ENCODE measurements at regions not wholly inside any gene's neighbourhood (a gene's known extent, or its start where the extent isn't known, plus 50 kb on each side); places are given as distances from the start of the nearest gene placed in this dataset.

DNA sequence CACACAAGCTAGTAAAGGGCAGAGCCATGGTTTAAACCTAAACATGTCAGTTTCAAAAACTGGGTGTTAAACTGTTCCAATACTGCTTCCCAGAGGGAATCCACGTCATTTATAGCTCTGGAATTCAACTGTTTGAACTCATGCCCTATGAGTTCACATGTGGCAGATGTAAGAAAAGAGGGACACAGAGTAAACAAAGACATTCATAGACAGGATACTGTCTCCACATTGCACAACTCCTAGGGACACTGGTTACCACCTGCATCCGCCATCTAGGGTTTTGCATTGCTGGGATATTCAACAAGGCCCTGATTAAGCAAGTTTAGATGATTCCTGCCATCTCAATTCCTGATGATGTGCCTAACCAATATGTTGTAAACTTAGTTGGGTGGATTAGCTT is 134.1 kb upstream of the COL8A1 start (continued):
- TF ChIP-seq SALL2 (CRISPR knock-in tag; IDR thresholded peaks at IDR 0.05) = no peak
- TF ChIP-seq, protein P1, sequence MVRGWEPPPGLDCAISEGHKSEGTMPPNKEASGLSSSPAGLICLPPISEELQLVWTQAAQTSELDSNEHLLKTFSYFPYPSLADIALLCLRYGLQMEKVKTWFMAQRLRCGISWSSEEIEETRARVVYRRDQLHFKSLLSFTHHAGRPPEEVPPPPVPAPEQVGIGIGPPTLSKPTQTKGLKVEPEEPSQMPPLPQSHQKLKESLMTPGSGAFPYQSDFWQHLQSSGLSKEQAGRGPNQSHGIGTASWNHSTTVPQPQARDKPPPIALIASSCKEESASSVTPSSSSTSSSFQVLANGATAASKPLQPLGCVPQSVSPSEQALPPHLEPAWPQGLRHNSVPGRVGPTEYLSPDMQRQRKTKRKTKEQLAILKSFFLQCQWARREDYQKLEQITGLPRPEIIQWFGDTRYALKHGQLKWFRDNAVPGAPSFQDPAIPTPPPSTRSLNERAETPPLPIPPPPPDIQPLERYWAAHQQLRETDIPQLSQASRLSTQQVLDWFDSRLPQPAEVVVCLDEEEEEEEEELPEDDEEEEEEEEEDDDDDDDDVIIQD (CRISPR knock-in tag; IDR thresholded peaks at IDR 0.05; ENCODE audit: low read depth) = peak; percentile 40; the same call in 1 of the 2 replicates
- TF ChIP-seq TRIM24 (CRISPR knock-in tag; IDR thresholded peaks at IDR 0.05) = 0 out of 2 replicates have a peak, but pooled peaks have one; percentile 38
- TF ChIP-seq MBD4 (IDR thresholded peaks at IDR 0.05; ENCODE audit: borderline replicate concordance, low read length) = no peak
- TF ChIP-seq SALL1 (CRISPR knock-in tag; IDR thresholded peaks at IDR 0.05) = peak; percentile 12; the same call in 1 of the 2 replicates
- no peak for TF ChIP-seq GABPB1 (CRISPR knock-in tag; IDR thresholded peaks at IDR 0.05)
- no peak for TF ChIP-seq FOXA1 (IDR thresholded peaks at IDR 0.05)
- peak; percentile 76 for TF ChIP-seq FOXA1 (CRISPR knock-in tag; IDR thresholded peaks at IDR 0.05)
- peak; percentile 73 for TF ChIP-seq BCL6 (CRISPR knock-in tag; IDR thresholded peaks at IDR 0.05)
- peak; percentile 81 for TF ChIP-seq CEBPG (CRISPR knock-in tag; IDR thresholded peaks at IDR 0.05)
- TF ChIP-seq, protein P2, sequence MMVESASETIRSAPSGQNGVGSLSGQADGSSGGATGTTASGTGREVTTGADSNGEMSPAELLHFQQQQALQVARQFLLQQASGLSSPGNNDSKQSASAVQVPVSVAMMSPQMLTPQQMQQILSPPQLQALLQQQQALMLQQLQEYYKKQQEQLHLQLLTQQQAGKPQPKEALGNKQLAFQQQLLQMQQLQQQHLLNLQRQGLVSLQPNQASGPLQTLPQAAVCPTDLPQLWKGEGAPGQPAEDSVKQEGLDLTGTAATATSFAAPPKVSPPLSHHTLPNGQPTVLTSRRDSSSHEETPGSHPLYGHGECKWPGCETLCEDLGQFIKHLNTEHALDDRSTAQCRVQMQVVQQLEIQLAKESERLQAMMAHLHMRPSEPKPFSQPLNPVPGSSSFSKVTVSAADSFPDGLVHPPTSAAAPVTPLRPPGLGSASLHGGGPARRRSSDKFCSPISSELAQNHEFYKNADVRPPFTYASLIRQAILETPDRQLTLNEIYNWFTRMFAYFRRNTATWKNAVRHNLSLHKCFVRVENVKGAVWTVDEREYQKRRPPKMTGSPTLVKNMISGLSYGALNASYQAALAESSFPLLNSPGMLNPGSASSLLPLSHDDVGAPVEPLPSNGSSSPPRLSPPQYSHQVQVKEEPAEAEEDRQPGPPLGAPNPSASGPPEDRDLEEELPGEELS (CRISPR knock-in tag; IDR thresholded peaks at IDR 0.05) = no peak
- TF ChIP-seq POLR2G (IDR thresholded peaks at IDR 0.05; ENCODE audit: low read depth, low read length) = no peak
- no peak for TF ChIP-seq MXD4 (CRISPR knock-in tag; IDR thresholded peaks at IDR 0.05)
- TF ChIP-seq ZBTB21 (CRISPR knock-in tag; IDR thresholded peaks at IDR 0.05) = peak; percentile 79
- TF ChIP-seq ARID5B (CRISPR knock-in tag; IDR thresholded peaks at IDR 0.05) = peak; percentile 44

Measured in HepG2 (cell line).